ENCODE measurements at regions not wholly inside any gene's neighbourhood (a gene's known extent, or its start where the extent isn't known, plus 50 kb on each side); places are given as distances from the start of the nearest gene placed in this dataset.

GRCh38 chr9:86730163-86730928 lies 217.0 kb downstream of the GAS1 start:
- no peak for DNase-seq (ENCODE audit: low spot score)

GRCh38 chr9:86724529-86724928 lies 222.8 kb downstream of the GAS1 start:
- DNase-seq (ENCODE audit: low spot score) = no peak

- DNase-seq (ENCODE audit: low spot score) = no peak
Measured at GRCh38 chr9:86723346-86723745, 224.0 kb downstream of the GAS1 start.

- DNase-seq (ENCODE audit: low spot score) = no peak
Measured at GRCh38 chr9:86722706-86723075, 224.6 kb downstream of the GAS1 start.

- DNase-seq (ENCODE audit: low spot score) = no peak
Measured at GRCh38 chr9:86721843-86722705, 225.2 kb downstream of the GAS1 start.

GRCh38 chr9:86721226-86721781 lies 226.0 kb downstream of the GAS1 start:
- DNase-seq (ENCODE audit: low spot score) = no peak

GRCh38 chr9:86720639-86721225 lies 226.6 kb downstream of the GAS1 start:
- DNase-seq (ENCODE audit: low spot score) = no peak

- DNase-seq (ENCODE audit: low spot score) = no peak
Measured at GRCh38 chr9:86718388-86719049, 228.8 kb downstream of the GAS1 start.

GRCh38 chr9:86716326-86716922 lies 230.9 kb downstream of the GAS1 start:
- no peak for DNase-seq (ENCODE audit: low spot score)

- no peak for DNase-seq (ENCODE audit: low spot score)
Measured at GRCh38 chr9:86714999-86715398, 232.3 kb downstream of the GAS1 start.

GRCh38 chr9:86713970-86714369 lies 233.3 kb downstream of the GAS1 start:
- no peak for DNase-seq (ENCODE audit: low spot score)

GRCh38 chr9:86713470-86713869 lies 233.8 kb downstream of the GAS1 start:
- DNase-seq (ENCODE audit: low spot score) = no peak

- DNase-seq (ENCODE audit: low spot score) = no peak
Measured at GRCh38 chr9:86708918-86709835, 238.1 kb downstream of the GAS1 start.

- DNase-seq (ENCODE audit: low spot score) = no peak
Measured at GRCh38 chr9:86707932-86708510, 239.3 kb downstream of the GAS1 start.

- no peak for DNase-seq (ENCODE audit: low spot score)
Measured at GRCh38 chr9:86706391-86706790, 240.9 kb downstream of the GAS1 start.

- no peak for DNase-seq (ENCODE audit: low spot score)
Measured at GRCh38 chr9:86705490-86705889, 241.8 kb downstream of the GAS1 start.

- no peak for DNase-seq (ENCODE audit: low spot score)
Measured at GRCh38 chr9:86703346-86703745, 244.0 kb downstream of the GAS1 start.

GRCh38 chr9:86700629-86701028 lies 246.7 kb downstream of the GAS1 start:
- DNase-seq (ENCODE audit: low spot score) = peak; percentile 48

- DNase-seq (ENCODE audit: low spot score) = no peak
Measured at GRCh38 chr9:86697999-86698398, 249.3 kb downstream of the GAS1 start.

GRCh38 chr9:86697213-86697612 lies 250.1 kb downstream of the GAS1 start:
- no peak for DNase-seq (ENCODE audit: low spot score)
